SJCRH30 (cell line): ENCODE measurements at regions not wholly inside any gene's neighbourhood (a gene's known extent, or its start where the extent isn't known, plus 50 kb on each side); places are given as distances from the start of the nearest gene placed in this dataset.
"Not testable (repeated sequence)": the region's sequence is repeated elsewhere in the genome, so short reads cannot be mapped to it uniquely, and the experiment has no call there.

Experiments
- DNase-seq, 2 experiments: peaks; one replicate each; pipeline ENCODE4 v3.0.0-alpha.2; 2015 to 2020
- H3K27ac ChIP-seq: fragments of 250-450 bp; sonication (Bioruptor Pico); 2 replicates; pipeline ENCODE4 v1.5.1; 2020; ENCODE audit warnings: mild to moderate bottlenecking, moderate library complexity
- H3K27me3 ChIP-seq: fragments of 250-450 bp; sonication (Bioruptor Pico); 2 replicates; pipeline ENCODE4 v1.5.1; 2020; ENCODE audit warnings: mild to moderate bottlenecking, moderate library complexity
- H3K36me3 ChIP-seq: fragments of 250-450 bp; sonication (Bioruptor Pico); 2 replicates; pipeline ENCODE4 v1.5.1; 2020; ENCODE audit warnings: mild to moderate bottlenecking, moderate library complexity
- H3K4me1 ChIP-seq: fragments of 250-450 bp; sonication (Bioruptor Pico); 2 replicates; pipeline ENCODE4 v1.5.1; 2020; ENCODE audit warnings: mild to moderate bottlenecking, moderate library complexity
- H3K4me3 ChIP-seq: fragments of 250-450 bp; sonication (Bioruptor Pico); 2 replicates; pipeline ENCODE4 v1.5.1; 2020; ENCODE audit warnings: mild to moderate bottlenecking, moderate library complexity
- H3K9me3 ChIP-seq: fragments of 250-450 bp; sonication (Bioruptor Pico); replicated peaks from 2 replicates; pipeline ENCODE4 v1.5.1; 2020; ENCODE audit warnings: mild to moderate bottlenecking, moderate library complexity

DNA sequence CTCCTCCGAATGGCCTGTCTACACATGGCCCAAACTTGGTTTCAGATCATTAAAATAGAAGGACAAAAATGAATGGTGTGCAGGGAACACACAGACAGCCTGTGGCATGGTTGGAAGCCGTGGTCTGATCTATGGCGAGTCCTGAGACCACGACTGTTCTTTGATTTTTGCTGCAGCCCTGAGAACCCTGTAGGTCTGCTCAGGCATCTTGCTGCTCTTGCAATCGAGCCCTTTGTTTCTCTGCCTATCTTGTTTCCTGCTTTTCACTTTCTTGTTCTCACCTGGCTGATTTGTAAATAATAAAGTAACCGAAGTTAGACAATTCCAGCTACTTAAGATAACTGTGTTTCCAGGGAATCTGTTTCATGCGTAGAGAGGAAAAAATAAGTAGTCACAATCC lies 54.1 kb upstream of the NBPF9 start:
- H3K27me3 ChIP-seq, H3K4me1 ChIP-seq, H3K9me3 ChIP-seq, H3K4me3 ChIP-seq, H3K36me3 ChIP-seq: not testable (repeated sequence)
- H3K27ac ChIP-seq, result peak overlapping the region; percentile 84
- peak; percentile 35 to 39 for DNase-seq

DNA sequence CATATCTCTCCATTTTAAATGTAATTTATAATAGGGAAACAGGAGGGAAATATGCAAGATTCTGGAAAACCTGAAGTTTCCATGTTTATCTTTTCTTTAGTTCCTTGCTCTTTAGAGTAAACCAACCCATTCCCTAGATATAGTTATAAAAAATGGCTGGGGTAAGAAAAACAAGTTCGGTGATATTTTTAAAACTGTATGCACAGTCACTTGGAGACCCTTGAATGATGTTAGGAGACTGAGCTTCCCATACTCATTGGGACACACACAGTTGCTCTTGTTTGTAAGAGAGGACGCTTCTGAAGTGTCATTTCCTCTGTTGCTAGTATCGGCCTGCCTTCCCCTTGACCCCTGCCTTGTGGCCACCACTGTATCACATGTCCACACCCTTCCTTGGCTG lies 55.0 kb upstream of the NBPF9 start:
- DNase-seq, result peak; percentile 37 to 58
- H3K4me1 ChIP-seq, H3K36me3 ChIP-seq, H3K4me3 ChIP-seq, H3K27ac ChIP-seq, H3K27me3 ChIP-seq, H3K9me3 ChIP-seq: not testable (repeated sequence)

DNA sequence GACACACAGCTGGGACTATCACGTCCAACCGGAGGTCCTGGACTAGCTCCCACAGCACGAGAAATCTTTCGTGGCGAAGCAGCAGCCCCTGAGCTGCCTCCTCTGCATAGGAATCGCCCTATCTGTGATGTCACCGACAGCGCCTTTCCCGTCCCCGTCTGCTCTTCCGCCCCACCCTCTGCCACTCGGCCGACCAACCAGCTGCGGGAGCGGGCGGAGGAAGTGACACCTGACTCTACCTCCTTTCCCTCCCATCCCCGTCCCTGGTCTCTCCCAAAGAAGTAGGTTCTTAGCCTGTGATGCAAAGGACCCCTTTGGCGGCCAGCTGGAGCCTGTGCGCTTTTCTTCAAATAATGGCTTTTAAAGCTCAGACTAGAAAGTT lies 59.7 kb upstream of the NBPF9 start:
- not testable (repeated sequence) for DNase-seq, H3K27ac ChIP-seq, H3K36me3 ChIP-seq

DNA sequence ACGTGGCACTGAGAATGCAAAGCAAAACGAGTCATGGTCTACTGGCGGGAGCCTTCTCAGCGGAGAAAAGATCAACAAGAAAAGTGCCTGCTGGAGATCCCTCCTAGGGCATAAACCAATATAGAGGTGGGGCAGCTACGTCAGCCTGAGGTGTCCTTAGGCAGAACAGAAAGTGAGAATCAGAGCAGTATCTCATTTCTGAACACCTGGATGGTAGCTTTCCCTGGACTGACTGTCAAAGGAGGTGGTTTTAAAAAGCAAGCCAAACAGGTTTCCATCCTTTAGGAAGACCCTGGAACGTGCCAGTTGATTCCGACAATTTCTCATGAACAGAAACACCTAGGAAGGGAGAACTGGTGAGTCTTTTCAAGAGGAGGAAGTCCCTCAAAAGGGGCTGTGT lies 71.4 kb upstream of the NBPF9 start:
- H3K9me3 ChIP-seq, H3K36me3 ChIP-seq, H3K4me1 ChIP-seq, H3K27me3 ChIP-seq, H3K27ac ChIP-seq, H3K4me3 ChIP-seq, DNase-seq: not testable (repeated sequence)

More for the DNA sequence above, 59.7 kb upstream of the NBPF9 start:
- H3K4me3 ChIP-seq, H3K4me1 ChIP-seq, H3K9me3 ChIP-seq, H3K27me3 ChIP-seq: not testable (repeated sequence)

GRCh38 chr1:149175812-149176211 lies 72.5 kb upstream of the NBPF9 start:
- Histone ChIP-seq H3K27ac (peak overlapping the region; percentile 43; the same call in 1 of the 2 replicates), H3K4me3 (peak overlapping the region; percentile 88)
- H3K36me3 ChIP-seq, H3K9me3 ChIP-seq, H3K4me1 ChIP-seq, H3K27me3 ChIP-seq: not testable (repeated sequence)
- DNase-seq, result peak in 1 of 2 experiments; percentile 31

- peak overlapping the region; percentile 88 for H3K4me3 ChIP-seq
- not testable (repeated sequence) for H3K27me3 ChIP-seq, H3K9me3 ChIP-seq, H3K4me1 ChIP-seq, H3K36me3 ChIP-seq
- H3K27ac ChIP-seq, result peak overlapping the region; percentile 89
- DNase-seq, result peak; percentile 65
These were observed 73.3 kb upstream of the NBPF9 start for GRCh38 chr1:149176453-149177316.

DNA sequence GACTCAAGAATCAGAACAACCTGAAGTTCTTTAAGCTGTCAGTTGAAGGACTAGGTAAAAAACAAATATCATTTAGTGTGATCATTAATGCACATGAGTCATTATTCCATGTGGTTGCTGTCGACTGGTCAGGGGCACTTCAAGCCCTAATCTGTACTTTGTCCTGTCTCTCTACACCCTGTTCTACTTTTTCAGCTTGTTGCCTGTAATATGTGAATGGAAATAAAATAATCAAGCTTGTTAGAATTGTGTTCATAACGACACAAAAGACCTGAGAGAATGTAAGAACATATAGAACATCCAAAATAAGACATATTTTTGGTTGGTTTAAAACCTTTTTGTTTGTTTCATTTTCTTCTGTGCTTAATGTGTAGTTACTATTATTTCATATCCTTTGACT lies 87.4 kb upstream of the NBPF9 start:
- H3K27me3 ChIP-seq, H3K9me3 ChIP-seq, H3K4me1 ChIP-seq, H3K4me3 ChIP-seq, H3K36me3 ChIP-seq, H3K27ac ChIP-seq, DNase-seq: not testable (repeated sequence)

DNA sequence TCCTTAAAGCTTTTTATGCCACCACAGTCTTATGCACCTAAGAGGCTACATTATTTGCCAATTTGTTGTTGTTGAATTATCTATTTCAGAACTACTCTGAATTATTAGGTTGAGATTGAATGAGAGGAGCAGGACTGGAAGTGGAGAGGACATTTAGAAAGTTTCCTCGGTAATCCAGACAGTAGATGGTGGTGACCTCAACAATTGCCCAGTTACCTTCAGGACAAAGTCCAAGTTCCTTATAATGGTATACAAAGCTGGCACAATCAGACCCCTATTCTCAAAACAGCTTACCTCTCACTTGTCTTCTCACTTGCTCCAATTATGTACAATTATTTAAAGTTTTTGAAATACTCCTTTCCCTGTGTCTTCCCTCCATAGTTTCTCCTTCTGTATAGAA lies 93.3 kb upstream of the NBPF9 start:
- not testable (repeated sequence) for H3K4me3 ChIP-seq, H3K27me3 ChIP-seq, H3K9me3 ChIP-seq, DNase-seq, H3K4me1 ChIP-seq, H3K27ac ChIP-seq, H3K36me3 ChIP-seq

DNA sequence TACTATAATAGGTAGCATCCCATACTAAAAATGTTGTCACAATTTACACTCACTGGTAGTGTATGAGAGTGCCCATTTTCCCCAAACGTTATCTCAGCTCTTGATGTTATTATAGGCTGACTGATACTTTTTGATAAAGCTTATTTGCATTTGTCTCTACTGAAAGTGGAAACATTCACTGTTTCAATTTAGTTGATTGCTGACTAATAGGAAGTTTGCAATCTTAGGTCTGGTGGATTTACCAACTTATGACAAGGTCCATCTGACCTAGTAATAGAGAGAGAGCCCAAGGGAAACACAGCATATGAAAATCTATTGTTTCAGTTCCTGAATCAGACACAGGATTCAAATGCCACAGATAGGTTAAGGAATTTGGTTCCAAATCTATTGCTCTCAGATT lies 97.2 kb upstream of the NBPF9 start:
- H3K4me1 ChIP-seq, H3K27ac ChIP-seq, H3K9me3 ChIP-seq, H3K36me3 ChIP-seq, H3K27me3 ChIP-seq, DNase-seq, H3K4me3 ChIP-seq: not testable (repeated sequence)

- not testable (repeated sequence) for H3K4me1 ChIP-seq, H3K27me3 ChIP-seq, H3K27ac ChIP-seq, DNase-seq, H3K9me3 ChIP-seq, H3K36me3 ChIP-seq, H3K4me3 ChIP-seq
These were observed 98.9 kb upstream of the NBPF9 start for GRCh38 chr1:149202283-149202682.

GRCh38 chr1:149204396-149204795 lies 101.0 kb upstream of the NBPF9 start:
- H3K9me3 ChIP-seq, H3K27me3 ChIP-seq, H3K36me3 ChIP-seq, DNase-seq, H3K4me3 ChIP-seq, H3K4me1 ChIP-seq, H3K27ac ChIP-seq: not testable (repeated sequence)

- not testable (repeated sequence) for DNase-seq, H3K9me3 ChIP-seq, H3K27me3 ChIP-seq, H3K4me1 ChIP-seq, H3K36me3 ChIP-seq, H3K4me3 ChIP-seq, H3K27ac ChIP-seq
These were observed 105.5 kb upstream of the NBPF9 start for GRCh38 chr1:149208836-149209235.

DNA sequence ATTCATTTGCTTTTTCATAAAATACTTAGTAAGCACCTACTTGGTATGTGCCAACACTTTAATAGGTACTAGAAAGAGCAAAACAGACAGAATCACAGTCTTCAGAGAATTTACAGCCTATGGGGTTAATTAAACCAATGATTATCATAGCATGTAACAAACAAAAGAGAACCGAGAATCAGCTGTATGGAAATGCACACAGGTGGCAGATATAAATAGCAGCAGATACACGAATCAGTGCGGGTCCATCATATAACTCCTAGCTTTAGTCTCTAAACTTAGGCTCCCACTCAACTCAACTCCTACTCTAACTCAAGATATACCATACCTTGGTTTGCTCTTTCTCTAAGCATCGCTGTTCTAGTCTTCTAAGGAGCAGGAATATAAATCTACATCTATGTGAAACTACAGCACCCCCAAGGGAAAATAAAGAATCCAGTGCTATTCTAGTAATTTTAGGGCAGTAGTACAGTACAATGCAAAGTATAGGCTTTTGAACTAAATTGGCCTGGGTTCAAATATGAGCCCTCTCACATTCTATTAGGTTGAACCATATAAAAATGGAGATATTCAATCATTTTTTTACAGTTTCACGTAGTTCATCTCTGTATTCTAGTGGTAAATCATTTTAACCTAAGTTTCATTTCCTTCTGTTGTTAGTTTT lies 108.5 kb upstream of the NBPF9 start:
- not testable (repeated sequence) for H3K27me3 ChIP-seq, H3K36me3 ChIP-seq, H3K9me3 ChIP-seq, H3K4me1 ChIP-seq, H3K4me3 ChIP-seq, DNase-seq, H3K27ac ChIP-seq

DNA sequence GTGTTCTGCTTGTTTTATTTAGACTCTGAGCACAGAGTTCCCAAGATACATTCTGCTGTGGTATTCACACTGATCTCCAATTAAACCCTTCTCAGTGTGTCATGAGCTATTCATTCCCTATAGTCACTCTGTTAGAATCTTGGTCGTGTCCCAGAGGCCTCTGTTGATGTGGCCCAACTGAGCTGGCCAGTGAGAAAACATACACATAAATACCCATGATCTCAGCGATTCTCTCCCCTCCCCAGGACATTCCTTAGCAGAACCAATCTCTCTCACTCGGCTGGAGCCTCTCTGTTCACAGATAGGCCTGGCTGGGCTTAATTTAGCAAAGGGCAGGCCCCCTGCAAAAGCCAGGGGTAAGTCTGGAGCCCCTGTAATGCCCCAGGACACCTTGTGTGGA lies 109.6 kb upstream of the NBPF9 start:
- not testable (repeated sequence) for H3K27me3 ChIP-seq, DNase-seq, H3K4me1 ChIP-seq, H3K36me3 ChIP-seq, H3K9me3 ChIP-seq, H3K27ac ChIP-seq, H3K4me3 ChIP-seq

GRCh38 chr1:149213673-149214072 lies 110.3 kb upstream of the NBPF9 start:
- not testable (repeated sequence) for DNase-seq, H3K27ac ChIP-seq, H3K27me3 ChIP-seq, H3K4me1 ChIP-seq, H3K4me3 ChIP-seq, H3K9me3 ChIP-seq, H3K36me3 ChIP-seq
